Caki2 (cell line): ENCODE measurements at regions not wholly inside any gene's neighbourhood (a gene's known extent, or its start where the extent isn't known, plus 50 kb on each side); places are given as distances from the start of the nearest gene placed in this dataset.
A peak's percentile ranks its signal among the peaks of the same experiment; 100 is the strongest.
"Not testable (repeated sequence)": the region's sequence is repeated elsewhere in the genome, so short reads cannot be mapped to it uniquely, and the experiment has no call there.

Source experiments
- DNase-seq: peaks from one replicate; pipeline ENCODE4 v3.0.0-alpha.2; 2015; ENCODE audit warnings: low read depth
- in situ Hi-C: cut with HindIII; loops from 2 replicates; pipeline ENCODE4 v1.10.0; 2016; ENCODE audit warnings: low sequenced_read_pairs, low pct_unique_long_range_greater_than_20kb, mixed read lengths

DNA sequence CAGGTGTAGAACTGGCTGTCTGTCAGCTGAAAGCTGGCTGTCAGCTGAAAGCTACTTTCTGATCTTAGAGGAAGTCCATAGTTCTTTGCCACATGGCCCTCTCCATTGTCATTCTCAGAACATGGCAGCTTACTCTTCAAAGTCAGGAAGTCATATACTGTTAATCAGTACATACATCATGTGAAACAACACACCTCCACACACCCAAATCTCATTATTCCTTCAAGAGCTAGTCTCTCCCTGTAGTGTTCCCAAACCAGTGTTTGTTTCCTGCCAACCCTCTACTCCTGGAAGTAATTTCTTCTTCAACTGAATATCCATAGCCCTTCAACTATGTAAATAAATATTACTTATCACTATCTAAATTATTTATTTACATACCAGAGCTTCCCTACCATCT is 58.9 kb downstream of the OR5AK2 start:
- in situ Hi-C loops, result no loop called here

DNA sequence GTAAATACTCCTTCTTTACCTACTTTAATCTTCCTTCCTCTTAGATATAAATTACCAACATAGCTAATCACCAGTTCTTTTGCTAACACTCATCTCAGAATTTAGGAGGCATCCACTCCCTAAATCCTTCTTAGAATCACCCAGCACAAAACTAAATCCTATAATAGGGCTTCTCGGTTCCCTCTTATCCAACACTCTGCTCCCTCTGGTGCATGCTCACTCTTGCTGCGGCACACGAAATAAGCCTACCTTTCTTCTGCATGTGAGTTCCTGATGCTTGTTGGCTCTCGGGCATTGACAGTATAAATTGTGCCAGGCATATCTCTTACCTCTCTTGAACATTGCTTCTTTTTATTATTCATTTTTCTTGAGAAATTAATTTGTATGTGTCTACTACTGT is 61.0 kb downstream of the OR5AK2 start:
- in situ Hi-C loops, result no loop called here

More for the DNA sequence above, 58.9 kb downstream of the OR5AK2 start:
- DNase-seq, result no peak

GRCh38 chr11:57054817-57055216 is 66.1 kb downstream of the OR5AK2 start:
- no peak for DNase-seq
- in situ Hi-C loops, result no loop called here

More for the DNA sequence above, 61.0 kb downstream of the OR5AK2 start:
- no peak for DNase-seq

DNA sequence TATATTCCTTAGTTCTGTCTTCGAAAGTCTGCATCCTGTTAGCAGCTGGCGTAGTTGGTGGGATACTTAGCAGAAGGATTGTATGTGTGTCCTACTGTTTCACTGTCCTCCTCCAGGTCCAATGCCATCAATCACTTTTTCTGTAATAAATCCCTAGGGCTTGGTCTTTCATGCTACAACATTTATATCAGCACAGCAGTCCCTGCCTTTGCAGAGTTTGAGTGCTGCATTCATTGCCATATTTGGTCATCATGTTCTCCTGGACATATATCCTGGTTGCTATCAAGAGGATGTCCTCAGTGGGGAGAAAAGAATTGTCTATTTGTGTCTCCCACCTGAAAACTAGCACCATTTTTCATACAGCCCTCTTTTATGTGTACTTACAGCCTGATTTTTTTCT is 67.0 kb downstream of the OR5AK2 start:
- in situ Hi-C loops, result no loop called here
- no peak for DNase-seq

DNA sequence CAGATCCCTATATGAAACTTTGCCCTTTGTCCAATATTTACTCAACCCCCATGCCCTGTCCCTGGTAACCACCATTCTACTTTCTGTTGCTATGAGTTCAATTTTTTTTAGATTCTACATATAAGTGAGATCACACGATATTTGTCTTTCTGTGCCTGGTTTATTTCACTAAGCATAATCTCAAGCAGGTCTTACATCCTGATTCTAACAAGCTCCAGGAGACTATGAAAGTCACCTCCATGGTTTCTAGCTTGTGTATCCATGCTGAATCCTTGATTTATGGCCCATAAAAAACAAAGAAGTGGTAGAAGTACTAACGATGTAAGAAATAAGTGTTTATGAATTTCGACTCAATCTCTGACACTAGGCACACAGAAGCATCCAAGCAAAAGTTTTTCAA is 68.0 kb downstream of the OR5AK2 start:
- no peak for DNase-seq
- in situ Hi-C loops, result no loop called here

DNA sequence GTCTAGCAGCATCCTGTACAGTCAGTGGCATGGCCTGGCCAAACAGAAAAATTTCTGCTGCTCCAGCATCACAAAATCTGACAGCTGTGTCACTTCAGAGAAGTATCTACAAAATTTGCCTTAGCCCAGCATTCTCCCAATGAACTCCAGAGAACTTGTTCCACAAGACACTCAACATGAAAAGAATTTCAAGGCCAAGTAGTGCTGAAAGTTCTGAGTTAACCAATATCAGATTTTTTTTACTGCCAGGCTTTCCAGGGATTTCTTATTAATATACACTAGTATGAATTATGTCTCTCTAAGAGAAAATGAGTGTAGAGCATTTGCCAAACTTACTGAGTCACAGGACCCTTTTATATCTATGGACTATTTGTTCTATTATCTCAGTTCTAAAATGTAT is 68.8 kb downstream of the OR5AK2 start:
- DNase-seq, result no peak
- in situ Hi-C loops, result no loop called here

GRCh38 chr11:57062957-57063356 is 74.2 kb downstream of the OR5AK2 start:
- DNase-seq, in situ Hi-C loops: not testable (repeated sequence)

GRCh38 chr11:57069942-57070341 is 81.2 kb downstream of the OR5AK2 start:
- no peak for DNase-seq
- in situ Hi-C loops, result no loop called here

GRCh38 chr11:57071829-57072228 is 83.1 kb downstream of the OR5AK2 start:
- DNase-seq, result no peak
- in situ Hi-C loops, result no loop called here

DNA sequence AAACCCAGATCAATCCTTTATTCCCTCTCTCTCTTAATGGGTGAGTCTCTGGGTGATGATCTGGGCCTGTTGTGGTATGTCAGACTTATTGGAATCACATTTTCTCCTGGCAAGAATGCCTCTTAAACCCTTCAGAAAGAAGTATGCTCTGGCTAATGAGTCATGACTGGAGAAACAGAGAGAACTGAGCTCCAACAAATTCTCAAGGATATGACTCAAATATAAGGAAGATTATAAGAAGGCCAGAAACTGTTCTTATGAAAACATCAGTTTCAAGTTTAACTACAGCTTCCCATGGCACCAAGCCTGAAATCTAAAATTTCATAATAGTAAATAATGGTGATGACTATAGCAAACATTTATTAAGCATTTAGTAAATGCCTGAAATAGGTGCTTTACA is 83.9 kb downstream of the OR5AK2 start:
- DNase-seq, result peak; percentile 60
- in situ Hi-C loops, result no loop called here

- no peak for DNase-seq
- in situ Hi-C loops, result no loop called here
These were observed 84.4 kb downstream of the OR5AK2 start for GRCh38 chr11:57073128-57073527.

DNA sequence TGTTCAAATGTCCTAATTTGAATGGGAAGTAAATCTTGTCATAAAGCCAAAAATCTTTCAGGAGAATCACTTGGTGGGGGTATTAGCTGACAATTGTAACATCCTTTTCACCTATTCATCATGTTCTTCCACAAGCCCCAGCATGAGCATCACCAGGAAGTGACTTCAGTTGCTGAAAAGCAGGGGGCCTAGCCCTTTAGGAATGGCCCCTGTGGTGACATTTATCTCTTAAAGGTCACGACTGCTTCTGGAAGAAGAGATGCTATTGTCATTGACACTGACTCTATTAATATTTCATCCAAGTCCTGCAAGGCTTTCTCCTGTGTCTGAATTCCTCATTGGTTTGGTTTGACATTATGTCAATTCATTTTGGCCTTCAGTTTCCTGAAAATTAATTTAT is 92.6 kb downstream of the OR5AK2 start:
- in situ Hi-C loops, result no loop called here
- no peak for DNase-seq

DNA sequence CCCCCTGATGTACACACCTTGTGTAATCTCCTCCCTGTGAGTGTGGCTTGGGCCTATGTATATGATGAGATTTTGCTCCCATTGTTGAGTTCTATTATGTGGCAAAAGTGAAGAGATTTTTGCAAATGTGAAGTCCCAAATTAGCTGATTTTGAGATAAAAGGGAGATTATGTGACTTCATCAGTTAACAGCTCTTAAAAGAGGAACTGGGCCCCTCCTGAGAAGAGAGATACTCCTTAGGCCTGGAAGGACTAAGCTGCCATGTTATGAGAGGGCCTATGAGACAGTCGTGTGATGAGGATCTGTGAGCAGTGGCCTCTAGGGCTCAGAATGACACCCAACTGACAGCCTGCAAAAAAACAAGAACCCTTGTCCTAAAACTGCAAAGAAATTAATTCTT is 93.4 kb downstream of the OR5AK2 start:
- no peak for DNase-seq
- in situ Hi-C loops, result no loop called here

DNA sequence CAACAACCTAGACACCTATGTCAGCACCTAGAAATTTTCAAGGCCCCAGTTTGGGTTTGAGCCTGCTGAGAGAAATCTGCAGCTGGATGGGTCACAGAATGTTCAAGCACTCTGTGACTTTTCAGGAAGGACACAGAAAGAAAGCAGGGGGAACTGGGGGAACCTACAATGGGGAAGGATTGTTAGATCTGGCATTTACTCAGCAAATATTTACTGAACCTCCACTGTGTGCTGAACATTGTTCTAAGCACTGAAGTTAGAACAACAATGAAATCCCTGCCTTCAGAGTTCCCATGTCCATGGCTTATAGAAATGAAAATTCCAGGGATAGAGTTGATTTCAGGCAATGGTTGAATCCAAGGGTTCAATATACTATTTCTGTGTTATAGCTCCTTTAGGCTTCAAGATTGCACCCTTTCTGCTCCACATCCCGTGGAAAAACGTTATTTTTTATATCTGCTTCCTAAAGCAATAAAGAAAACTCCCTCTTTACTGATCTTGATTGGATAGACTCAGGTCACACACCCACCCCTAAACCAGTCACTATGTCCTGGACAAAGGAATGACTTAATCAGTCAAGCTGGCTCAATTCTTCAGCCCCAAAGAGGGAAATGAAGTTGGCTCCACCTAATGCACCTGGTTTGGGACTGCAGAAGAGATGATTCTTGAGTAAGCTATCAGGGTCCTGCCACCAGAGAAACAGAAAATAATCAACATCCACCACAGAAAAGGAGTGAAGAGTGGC is 95.1 kb downstream of the OR5AK2 start:
- in situ Hi-C loops, result no loop called here
- no peak for DNase-seq

DNA sequence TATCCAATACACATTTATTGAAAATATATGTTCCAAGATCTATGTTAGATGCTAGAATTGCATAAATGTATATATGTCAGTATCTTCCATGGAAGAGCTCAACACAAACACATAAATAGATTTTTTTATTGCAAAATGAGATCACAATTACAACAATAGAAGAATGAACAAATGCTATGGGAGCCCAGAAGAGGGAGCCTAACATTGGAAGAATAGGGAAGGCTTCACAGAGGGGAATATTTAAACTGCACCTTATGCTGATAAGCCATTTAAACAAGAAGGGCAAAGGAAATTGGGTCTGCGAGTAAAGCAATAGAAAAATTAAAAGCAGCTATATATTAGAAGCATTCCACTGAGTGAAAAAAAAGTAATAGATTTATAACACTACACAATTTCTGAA is 96.1 kb upstream of the LRRC55 start:
- in situ Hi-C loops, result no loop called here
- no peak for DNase-seq

DNA sequence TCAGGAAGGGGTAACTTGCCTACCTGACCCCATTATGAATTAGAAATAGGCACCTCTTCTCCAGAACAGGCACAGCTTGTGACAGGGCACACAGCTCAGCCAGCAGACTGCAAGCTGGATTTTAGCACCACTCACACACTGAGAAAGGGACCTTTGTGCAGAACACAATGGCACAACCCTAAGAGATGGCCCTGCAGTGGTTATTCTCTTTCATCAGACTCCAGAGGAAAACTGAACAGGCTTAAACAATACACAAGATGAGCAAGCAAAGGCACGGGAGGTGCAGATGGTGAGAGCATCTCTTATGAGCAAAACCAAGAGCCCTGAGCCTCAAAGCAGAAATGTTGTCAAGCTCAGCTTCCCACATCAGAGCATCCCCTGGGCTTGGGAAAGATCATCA is 93.8 kb upstream of the LRRC55 start:
- in situ Hi-C loops, result no loop called here
- no peak for DNase-seq

DNA sequence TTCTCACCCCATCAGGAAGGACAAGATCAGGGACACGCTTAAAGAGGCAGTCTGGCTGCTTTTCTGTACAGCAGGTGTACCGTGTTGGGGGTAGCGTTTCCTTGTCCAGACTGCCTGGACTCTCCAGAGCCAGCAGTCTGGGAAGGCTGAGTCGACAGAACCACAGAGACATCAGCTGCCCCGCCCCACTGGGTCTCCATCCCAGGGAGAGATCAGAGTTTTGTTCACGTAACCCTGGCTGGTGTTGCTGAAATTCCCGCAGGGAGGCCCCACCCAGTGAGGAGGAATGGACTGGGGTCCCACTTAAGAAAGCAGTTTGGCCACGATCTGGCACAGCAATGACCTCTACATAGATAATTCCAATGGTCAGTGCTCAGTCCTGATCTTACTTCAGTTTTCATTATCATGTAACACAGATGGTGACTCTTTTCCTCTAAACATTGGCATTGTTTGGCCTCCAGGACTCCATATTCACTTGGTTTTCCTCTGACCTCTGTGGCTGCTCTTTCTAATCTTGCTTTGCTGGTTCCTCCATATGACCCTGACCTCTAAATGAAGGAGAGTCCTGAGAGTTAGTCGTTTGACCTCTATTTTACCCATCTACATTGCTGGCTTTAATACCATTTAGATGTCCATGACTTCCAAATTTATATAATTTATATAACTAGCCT is 89.6 kb upstream of the LRRC55 start:
- in situ Hi-C loops, result no loop called here

GRCh38 chr11:57094181-57094935 is 87.4 kb upstream of the LRRC55 start:
- DNase-seq, result no peak
- in situ Hi-C loops, result no loop called here

More for the DNA sequence above, 89.6 kb upstream of the LRRC55 start:
- DNase-seq, result no peak

DNA sequence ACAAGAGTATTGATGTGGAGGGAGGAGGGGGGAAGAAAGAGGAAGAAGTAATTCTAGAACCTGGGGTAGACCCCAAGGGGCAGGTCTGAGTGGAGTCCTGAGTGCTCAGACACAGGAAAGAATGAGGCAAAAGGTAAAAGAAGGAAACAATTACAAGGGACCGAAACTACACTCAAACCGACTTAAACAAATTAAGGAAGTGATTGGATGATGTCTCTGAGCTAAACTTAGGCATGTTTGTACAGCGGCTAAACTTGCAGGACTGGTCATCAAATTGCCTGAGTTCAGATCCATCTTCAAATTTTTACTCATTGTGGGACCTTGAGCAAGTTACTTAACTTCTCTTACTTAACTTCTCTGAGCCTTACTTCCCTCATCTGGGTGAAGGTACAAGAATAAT is 86.3 kb upstream of the LRRC55 start:
- no peak for DNase-seq
- in situ Hi-C loops, result no loop called here
